Stomach (tissue), 4 donors: ENCODE measurements at regions not wholly inside any gene's neighbourhood (a gene's known extent, or its start where the extent isn't known, plus 50 kb on each side); places are given as distances from the start of the nearest gene placed in this dataset.
"Not testable (repeated sequence)": the region's sequence is repeated elsewhere in the genome, so short reads cannot be mapped to it uniquely, and the experiment has no call there.

Source experiments
- POLR2A ChIP-seq, 4 donors: fragments of 450-650 bp; IDR thresholded peaks; one replicate each; pipeline ENCODE4 v1.6.1; 2016; ENCODE audit warnings: antibody characterized with exemption in 4 of 4, control low read depth in 2 of 4, mild to moderate bottlenecking in 1 of 4, moderate library complexity in 1 of 4
- POLR2AphosphoS5 ChIP-seq, 3 donors: sonication (generic); formaldehyde crosslinking; IDR thresholded peaks; one replicate each; pipeline ENCODE4 v1.6.1; 2016; ENCODE audit warnings: antibody characterized with exemption in 3 of 3
- TF ChIP-seq, protein P1 (sequence below), 7 experiments: fragments of 450-650 bp in 4 of 7; fragments of 200-600 bp in 3 of 7; sonication (generic) in 3 of 7; IDR thresholded peaks; one replicate each; pipeline ENCODE4 v1.5.1; 2016 to 2019; ENCODE audit warnings: antibody characterized with exemption in 7 of 7, control low read depth in 2 of 7, mild to moderate bottlenecking in 1 of 7

DNA sequence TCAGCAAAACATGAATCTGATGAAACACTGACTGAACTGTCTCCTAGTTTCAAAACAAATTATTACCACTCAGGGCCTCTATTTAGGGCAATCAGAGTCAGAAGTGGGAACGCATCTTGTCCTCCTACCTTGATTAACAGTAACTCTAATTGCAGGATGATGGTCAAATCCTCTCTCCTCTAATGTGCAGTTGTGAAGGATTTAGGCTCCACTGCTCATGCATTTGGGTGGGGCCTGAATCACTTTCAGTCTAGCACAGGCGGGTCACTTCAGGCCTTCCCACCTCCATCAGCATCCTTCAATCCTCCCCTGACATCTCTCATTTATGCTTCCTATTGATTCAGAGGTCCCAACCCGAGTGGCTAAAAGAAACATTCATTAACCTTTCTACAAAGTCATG is 67.5 kb upstream of the AGAP9 start:
- TF ChIP-seq, protein P1, sequence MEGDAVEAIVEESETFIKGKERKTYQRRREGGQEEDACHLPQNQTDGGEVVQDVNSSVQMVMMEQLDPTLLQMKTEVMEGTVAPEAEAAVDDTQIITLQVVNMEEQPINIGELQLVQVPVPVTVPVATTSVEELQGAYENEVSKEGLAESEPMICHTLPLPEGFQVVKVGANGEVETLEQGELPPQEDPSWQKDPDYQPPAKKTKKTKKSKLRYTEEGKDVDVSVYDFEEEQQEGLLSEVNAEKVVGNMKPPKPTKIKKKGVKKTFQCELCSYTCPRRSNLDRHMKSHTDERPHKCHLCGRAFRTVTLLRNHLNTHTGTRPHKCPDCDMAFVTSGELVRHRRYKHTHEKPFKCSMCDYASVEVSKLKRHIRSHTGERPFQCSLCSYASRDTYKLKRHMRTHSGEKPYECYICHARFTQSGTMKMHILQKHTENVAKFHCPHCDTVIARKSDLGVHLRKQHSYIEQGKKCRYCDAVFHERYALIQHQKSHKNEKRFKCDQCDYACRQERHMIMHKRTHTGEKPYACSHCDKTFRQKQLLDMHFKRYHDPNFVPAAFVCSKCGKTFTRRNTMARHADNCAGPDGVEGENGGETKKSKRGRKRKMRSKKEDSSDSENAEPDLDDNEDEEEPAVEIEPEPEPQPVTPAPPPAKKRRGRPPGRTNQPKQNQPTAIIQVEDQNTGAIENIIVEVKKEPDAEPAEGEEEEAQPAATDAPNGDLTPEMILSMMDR (IDR thresholded peaks at IDR 0.05) = not testable (repeated sequence)
- TF ChIP-seq POLR2A, POLR2AphosphoS5 (IDR thresholded peaks at IDR 0.05): not testable (repeated sequence)
